SK-N-SH (cell line): ENCODE measurements at regions not wholly inside any gene's neighbourhood (a gene's known extent, or its start where the extent isn't known, plus 50 kb on each side); places are given as distances from the start of the nearest gene placed in this dataset.

Experiments
- CTCF ChIA-PET: fragments of 300-600, 350-600 bp; formaldehyde crosslinking; extraction: SDS; loops from one replicate; lab custom pipeline; 2021; lab: Yijun Ruan, JAX
- POLR2A ChIA-PET: fragments of 350-600 bp; sonication (Branson Sonifier 250); formaldehyde crosslinking; extraction: SDS; loops from one replicate; lab custom pipeline; 2020; ENCODE audit warnings: antibody characterized with exemption, inconsistent platforms; lab: Yijun Ruan, JAX
- DNase-seq: peaks from one replicate; pipeline ENCODE4 v3.0.0; 2012
- H2AFZ ChIP-seq: fragments of 200-600 bp; sonication (generic); 2 replicates; pipeline ENCODE4 v1.8.1; 2016; ENCODE audit warnings: antibody characterized with exemption, mild to moderate bottlenecking, low read depth
- H3F3A ChIP-seq: fragments of 200-600 bp; sonication (generic); replicated peaks from 2 replicates; pipeline ENCODE3; 2016; ENCODE audit warnings: antibody characterized with exemption, mild to moderate bottlenecking; ENCODE audit not compliant: insufficient read depth
- H3K27ac ChIP-seq, 2 experiments: fragments of 200-500 bp in 1 of 2; fragments of 200-600 bp in 1 of 2; sonication (Bioruptor generic) in 1 of 2; sonication (generic), shearing (Covaris generic) in 1 of 2; 2 replicates each; pipeline versions ENCODE4 v1.5.1 to v1.6.1; 2014 to 2016; ENCODE audit warnings: low read depth in 2 of 2, inconsistent platforms in 1 of 2, low read length in 1 of 2, mild to moderate bottlenecking in 1 of 2, mixed read lengths in 1 of 2
- H3K27me3 ChIP-seq: fragments of 200-600 bp; sonication (generic), shearing (Covaris generic); 2 replicates; pipeline ENCODE4 v1.6.1; 2016; ENCODE audit warnings: mixed run types; ENCODE audit not compliant: insufficient read depth
- H3K36me3 ChIP-seq, 2 experiments: fragments of 200-500 bp in 1 of 2; fragments of 200-600 bp in 1 of 2; sonication (Bioruptor generic) in 1 of 2; sonication (generic) in 1 of 2; replicated peaks in 1 of 2; 2 replicates each; pipeline versions ENCODE3 to v1.5.1; 2014 to 2016; ENCODE audit warnings: low read length in 1 of 2, mild to moderate bottlenecking in 1 of 2; ENCODE audit not compliant: insufficient read depth in 2 of 2, control insufficient read depth in 1 of 2
- H3K4me1 ChIP-seq, 2 experiments: fragments of 200-500 bp in 1 of 2; fragments of 200-600 bp in 1 of 2; sonication (Bioruptor generic) in 1 of 2; sonication (generic), shearing (Covaris generic) in 1 of 2; 2 replicates each; pipeline versions ENCODE4 v1.5.1 to v1.6.1; 2014 to 2016; ENCODE audit warnings: low read depth in 1 of 2, low read length in 1 of 2, mixed run types in 1 of 2; ENCODE audit not compliant: insufficient read depth in 2 of 2, control insufficient read depth in 1 of 2
- H3K4me2 ChIP-seq: fragments of 200-600 bp; sonication (generic), shearing (Covaris generic); 2 replicates; pipeline ENCODE4 v1.6.1; 2017; ENCODE audit warnings: mixed run types
- H3K4me3 ChIP-seq, 2 experiments: fragments of 200-500 bp in 1 of 2; fragments of 200-600 bp in 1 of 2; sonication (Bioruptor generic) in 1 of 2; sonication (generic), shearing (Covaris generic) in 1 of 2; 2 replicates each; pipeline versions ENCODE4 v1.5.1 to v1.8.1; 2014 to 2016; ENCODE audit warnings: low read depth in 2 of 2, inconsistent platforms in 1 of 2, low read length in 1 of 2, mild to moderate bottlenecking in 1 of 2, mixed read lengths in 1 of 2, moderate library complexity in 1 of 2
- H3K79me2 ChIP-seq: fragments of 200-600 bp; sonication (generic); 2 replicates; pipeline ENCODE4 v1.8.1; 2017; ENCODE audit warnings: mild to moderate bottlenecking; ENCODE audit not compliant: insufficient read depth
- H3K9ac ChIP-seq: fragments of 200-600 bp; sonication (generic); 2 replicates; pipeline ENCODE4 v1.6.1; 2017; ENCODE audit warnings: mixed run types
- H3K9me2 ChIP-seq: fragments of 200-600 bp; sonication (generic); 2 replicates; pipeline ENCODE4 v1.6.1; 2017; ENCODE audit warnings: mixed run types
- H3K9me3 ChIP-seq: fragments of 200-600 bp; sonication (generic); 2 replicates; pipeline ENCODE4 v1.6.1; 2017; ENCODE audit warnings: mixed run types, mild to moderate bottlenecking, moderate library complexity
- H4K20me1 ChIP-seq: fragments of 200-600 bp; sonication (generic); 2 replicates; pipeline ENCODE4 v1.6.1; 2017; ENCODE audit warnings: mild to moderate bottlenecking, mixed run types; ENCODE audit not compliant: insufficient read depth
- RAD21 ChIP-seq: IDR thresholded peaks from 2 replicates; pipeline ENCODE4 v1.6.1; 2012; ENCODE audit warnings: mild to moderate bottlenecking, low read length
- TAF1 ChIP-seq: IDR thresholded peaks from 2 replicates; pipeline ENCODE4 v1.6.1; 2012; ENCODE audit warnings: low read depth, mild to moderate bottlenecking, low read length, moderate library complexity, borderline replicate concordance
- TF ChIP-seq, protein P1 (sequence below): fragments of 150-350 bp; IDR thresholded peaks from 2 replicates; pipeline ENCODE4 v1.6.1; 2016; ENCODE audit warnings: mild to moderate bottlenecking, low read depth, low read length

DNA sequence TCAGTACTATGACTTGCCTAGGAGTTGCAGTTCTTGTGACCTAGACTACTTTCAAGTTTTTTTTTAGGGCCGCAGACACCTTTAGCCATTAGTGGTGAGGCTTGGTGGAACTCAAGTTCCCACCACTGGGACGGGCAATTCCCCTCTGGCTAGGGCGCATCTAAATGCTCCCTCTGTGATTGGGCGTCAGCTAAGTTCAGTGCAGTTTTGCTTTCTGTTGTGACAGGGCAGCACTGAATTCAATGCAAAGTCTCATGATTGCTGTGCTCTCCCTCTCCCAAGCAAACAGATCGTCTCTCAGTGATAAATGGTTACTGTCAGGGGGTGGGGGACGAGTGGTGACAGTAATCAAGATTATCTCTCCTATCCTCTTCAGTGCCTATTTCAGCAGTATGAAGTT lies 52.7 kb upstream of the FRMPD3 start (continued):
- TF ChIP-seq, protein P1, sequence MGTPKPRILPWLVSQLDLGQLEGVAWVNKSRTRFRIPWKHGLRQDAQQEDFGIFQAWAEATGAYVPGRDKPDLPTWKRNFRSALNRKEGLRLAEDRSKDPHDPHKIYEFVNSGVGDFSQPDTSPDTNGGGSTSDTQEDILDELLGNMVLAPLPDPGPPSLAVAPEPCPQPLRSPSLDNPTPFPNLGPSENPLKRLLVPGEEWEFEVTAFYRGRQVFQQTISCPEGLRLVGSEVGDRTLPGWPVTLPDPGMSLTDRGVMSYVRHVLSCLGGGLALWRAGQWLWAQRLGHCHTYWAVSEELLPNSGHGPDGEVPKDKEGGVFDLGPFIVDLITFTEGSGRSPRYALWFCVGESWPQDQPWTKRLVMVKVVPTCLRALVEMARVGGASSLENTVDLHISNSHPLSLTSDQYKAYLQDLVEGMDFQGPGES, result no peak

DNA sequence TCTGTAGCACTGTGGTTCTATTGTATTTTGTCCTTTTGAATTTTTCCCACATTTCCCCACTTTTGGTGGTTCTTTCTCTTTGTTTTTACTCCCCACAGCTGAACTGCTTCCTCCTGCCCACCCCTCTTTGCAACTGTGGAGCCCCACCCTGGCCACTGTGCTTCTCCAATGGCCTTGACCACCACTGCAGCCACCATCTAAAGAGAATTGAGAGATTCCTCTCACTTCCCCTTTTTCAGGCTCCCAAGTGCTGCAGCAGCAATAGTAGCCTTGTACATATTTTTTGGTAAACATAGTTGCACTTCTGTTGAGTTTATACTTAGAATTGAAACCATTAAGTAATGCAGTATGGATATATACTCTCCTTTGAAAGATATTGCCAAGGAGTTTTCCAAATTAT lies 51.3 kb upstream of the FRMPD3 start:
- POLR2A ChIA-PET, result no interaction called here

More for the DNA sequence above, 51.3 kb upstream of the FRMPD3 start:
- no peaks in the 10 kb centered on the region for H3K27me3 ChIP-seq
- H3K9ac ChIP-seq, result no peak overlapping the region
- DNase-seq, result no peak
- H3K36me3 ChIP-seq, result no peaks in the 10 kb centered on the region
- TF ChIP-seq RAD21, result no peak
- no peak for TF ChIP-seq TAF1
- CTCF ChIA-PET, result no interaction called here
- H3K79me2 ChIP-seq, result no peaks in the 10 kb centered on the region
- H4K20me1 ChIP-seq, result no peaks in the 10 kb centered on the region
- H3K4me2 ChIP-seq, result no peak overlapping the region
- H3F3A ChIP-seq, result no peaks in the 10 kb centered on the region
- H3K27ac ChIP-seq, result no peak overlapping the region
- no peak overlapping the region for H3K4me3 ChIP-seq
- H3K4me1 ChIP-seq, result no peaks in the 10 kb centered on the region
- no peaks in the 10 kb centered on the region for H3K9me2 ChIP-seq
- H2AFZ ChIP-seq, result no peak overlapping the region
- peaks cover 2% of the 10 kb centered on the region; the same call in 1 of the 2 replicates for H3K9me3 ChIP-seq
